SU-DHL-6 (cell line): ENCODE measurements at regions not wholly inside any gene's neighbourhood (a gene's known extent, or its start where the extent isn't known, plus 50 kb on each side); places are given as distances from the start of the nearest gene placed in this dataset.

Source experiments
- H2AFZ ChIP-seq: fragments of 200-600 bp; sonication (generic); 2 replicates; pipeline ENCODE4 v1.6.1; 2014; ENCODE audit warnings: low read depth, mild to moderate bottlenecking, moderate library complexity, mixed read lengths, antibody characterized with exemption, low read length; ENCODE audit not compliant: severe bottlenecking
- H3F3A ChIP-seq: fragments of 200-600 bp; shearing (Covaris generic); 2 replicates; pipeline ENCODE4 v1.6.0; 2016; ENCODE audit warnings: antibody characterized with exemption, mild to moderate bottlenecking; ENCODE audit not compliant: insufficient read depth
- H3K27ac ChIP-seq: fragments of 200-600 bp; sonication (generic); 2 replicates; pipeline ENCODE4 v1.5.1; 2016; ENCODE audit warnings: low read depth, mild to moderate bottlenecking, low read length, moderate library complexity, mixed read lengths
- H3K27me3 ChIP-seq: fragments of 200-600 bp; sonication (generic), shearing (Covaris generic); 2 replicates; pipeline ENCODE4 v1.6.0; 2014; ENCODE audit warnings: mild to moderate bottlenecking, low read length
- H3K36me3 ChIP-seq: fragments of 200-600 bp; sonication (generic); 2 replicates; pipeline ENCODE4 v1.6.1; 2014; ENCODE audit warnings: mild to moderate bottlenecking, low read length, mixed read lengths
- H3K4me2 ChIP-seq: fragments of 300-600, 200-600 bp; shearing (Covaris generic), sonication (generic); 2 replicates; pipeline ENCODE4 v1.6.0; 2014; ENCODE audit warnings: low read length, low read depth, mild to moderate bottlenecking; ENCODE audit not compliant: poor library complexity, severe bottlenecking
- H3K4me3 ChIP-seq: fragments of 200-600 bp; sonication (generic); 2 replicates; pipeline ENCODE4 v1.5.1; 2014; ENCODE audit warnings: antibody characterized with exemption, low read length, mild to moderate bottlenecking, mixed read lengths; ENCODE audit not compliant: insufficient read depth, poor library complexity, severe bottlenecking
- H3K79me2 ChIP-seq: fragments of 200-600 bp; sonication (generic); 2 replicates; pipeline ENCODE4 v1.6.1; 2014; ENCODE audit warnings: mild to moderate bottlenecking, low read length, moderate library complexity; ENCODE audit not compliant: insufficient read depth
- H3K9ac ChIP-seq: fragments of 200-600 bp; sonication (generic); 2 replicates; pipeline ENCODE4 v1.7.0; 2014; ENCODE audit warnings: mild to moderate bottlenecking, low read length
- H3K9me2 ChIP-seq: fragments of 200-600 bp; sonication (generic); replicated peaks from 2 replicates; pipeline ENCODE4 v1.6.1; 2014; ENCODE audit warnings: low read length; ENCODE audit not compliant: insufficient read depth
- H3K9me3 ChIP-seq: fragments of 200-600 bp; sonication (generic); 2 replicates; pipeline ENCODE4 v1.6.1; 2014; ENCODE audit warnings: low read length, mixed read lengths; ENCODE audit not compliant: insufficient read depth
- H4K20me1 ChIP-seq: fragments of 200-600 bp; sonication (generic); 2 replicates; pipeline ENCODE4 v1.6.1; 2014; ENCODE audit warnings: low read depth, mild to moderate bottlenecking, antibody characterized with exemption, low read length, moderate library complexity, mixed read lengths
- CTCF ChIP-seq: fragments of 200-600 bp; sonication (generic); IDR thresholded peaks from one replicate; pipeline ENCODE4 v1.5.1; 2017; ENCODE audit warnings: antibody characterized with exemption, mild to moderate bottlenecking, low read length, moderate library complexity; ENCODE audit not compliant: insufficient read depth, poor library complexity, severe bottlenecking
- EZH2phosphoT487 ChIP-seq: fragments of 200-600 bp; sonication (generic), shearing (Covaris generic); conservative IDR thresholded peaks from 2 replicates; pipeline ENCODE4 v1.6.1; 2018; ENCODE audit warnings: mild to moderate bottlenecking, antibody characterized with exemption, low read length, moderate library complexity, mixed read lengths

- no peaks in the 10 kb centered on the region for H3K9me3 ChIP-seq
- H3K4me2 ChIP-seq, result no peak overlapping the region
- H3K9me2 ChIP-seq, result no peaks in the 10 kb centered on the region
- no peak overlapping the region for H3K27ac ChIP-seq
- H3K79me2 ChIP-seq, result no peaks in the 10 kb centered on the region
- H3K27me3 ChIP-seq, result no peaks in the 10 kb centered on the region
- H3F3A ChIP-seq, result no peaks in the 10 kb centered on the region
- TF ChIP-seq EZH2phosphoT487, result no peak
- no peak for TF ChIP-seq CTCF
- no peaks in the 10 kb centered on the region for H4K20me1 ChIP-seq
- H3K9ac ChIP-seq, result no peak overlapping the region
- no peak overlapping the region for H2AFZ ChIP-seq
- H3K4me3 ChIP-seq, result no peak overlapping the region
- no peaks in the 10 kb centered on the region for H3K36me3 ChIP-seq
Measured at GRCh38 chr3:14286887-14287500, 108.4 kb downstream of the LSM3 start.

- Histone ChIP-seq H3F3A (no peaks in the 10 kb centered on the region), H3K4me3 (no peak overlapping the region), H3K27ac (no peak overlapping the region), H3K9ac (no peak overlapping the region), H3K4me2 (no peak overlapping the region), H4K20me1 (no peaks in the 10 kb centered on the region), H2AFZ (no peak overlapping the region), H3K9me3 (no peaks in the 10 kb centered on the region), H3K79me2 (no peaks in the 10 kb centered on the region), H3K27me3 (no peaks in the 10 kb centered on the region), H3K36me3 (no peaks in the 10 kb centered on the region), H3K9me2 (no peaks in the 10 kb centered on the region)
- no peak for TF ChIP-seq EZH2phosphoT487
- no peak for TF ChIP-seq CTCF
Measured at GRCh38 chr3:14288177-14288788, 109.7 kb downstream of the LSM3 start.

GRCh38 chr3:14288833-14289451 lies 110.3 kb downstream of the LSM3 start:
- H4K20me1 ChIP-seq, result no peaks in the 10 kb centered on the region
- no peak overlapping the region for H2AFZ ChIP-seq
- no peaks in the 10 kb centered on the region for H3K36me3 ChIP-seq
- H3F3A ChIP-seq, result no peaks in the 10 kb centered on the region
- no peak overlapping the region for H3K4me3 ChIP-seq
- no peak for TF ChIP-seq EZH2phosphoT487
- TF ChIP-seq CTCF, result no peak
- H3K27me3 ChIP-seq, result no peaks in the 10 kb centered on the region
- no peak overlapping the region for H3K4me2 ChIP-seq
- no peaks in the 10 kb centered on the region for H3K79me2 ChIP-seq
- H3K9me3 ChIP-seq, result no peaks in the 10 kb centered on the region
- H3K27ac ChIP-seq, result no peak overlapping the region
- no peaks in the 10 kb centered on the region for H3K9me2 ChIP-seq
- H3K9ac ChIP-seq, result no peak overlapping the region
